Activated naive CD8-positive, alpha-beta T cell treated with anti-CD3 and anti-CD28 coated beads, Interleukin-2, amount 50 U/mL, for 16 hours (primary cell): ENCODE measurements at regions not wholly inside any gene's neighbourhood (a gene's known extent, or its start where the extent isn't known, plus 50 kb on each side); places are given as distances from the start of the nearest gene placed in this dataset.

Experiments used
- DNase-seq: peaks from one replicate; pipeline ENCODE4 v3.0.0-alpha.2; 2020; ENCODE audit warnings: low read depth, low spot score

DNA sequence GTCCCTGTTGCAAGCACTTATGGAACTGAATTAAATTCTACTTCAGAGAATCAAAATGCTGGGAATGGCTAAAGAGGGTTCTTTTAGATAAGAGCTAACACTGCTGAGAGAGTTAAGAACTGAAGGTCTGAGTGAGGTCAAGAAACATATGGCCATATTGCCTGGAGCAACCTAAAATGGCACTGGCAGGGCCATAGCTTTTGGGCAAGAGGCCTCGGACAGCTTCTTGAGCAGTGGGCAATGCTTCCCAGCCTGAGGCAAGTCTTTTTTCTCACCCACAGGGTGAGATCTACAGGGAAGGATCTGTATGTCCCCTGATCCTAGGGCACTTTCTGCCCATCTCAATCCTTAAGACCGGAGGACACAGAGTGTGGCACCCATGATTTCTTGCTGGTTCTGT, 244.6 kb upstream of the NT5C1B start:
- DNase-seq, result no peak

DNA sequence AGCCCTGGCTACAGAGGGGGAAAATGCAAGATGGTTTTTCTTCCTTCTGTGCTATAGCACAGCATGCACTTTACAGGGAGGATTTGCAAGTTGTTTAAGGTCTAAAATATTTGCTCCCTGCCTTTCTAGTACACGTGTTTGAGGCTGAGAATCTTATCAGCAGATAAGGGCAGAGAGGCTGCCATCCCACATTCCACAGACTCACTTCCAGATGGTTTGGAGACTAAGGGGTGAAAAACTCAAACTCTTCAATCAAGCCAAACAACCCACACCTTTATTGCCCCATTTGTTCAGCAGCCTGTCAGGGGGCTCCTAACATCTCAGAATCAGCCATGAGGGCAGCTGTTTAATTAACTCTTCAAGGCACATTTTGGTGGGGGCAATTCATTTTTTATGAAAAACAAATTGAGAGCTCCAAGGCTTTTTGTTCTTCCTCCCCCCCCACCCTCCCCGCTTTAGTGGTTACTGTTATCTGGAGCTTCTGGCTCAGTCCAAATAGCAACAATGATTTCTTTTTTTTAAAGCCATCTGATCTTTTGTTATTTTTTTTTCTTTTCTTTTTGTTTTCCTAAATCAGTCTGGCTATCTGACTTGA, 242.6 kb upstream of the NT5C1B start:
- DNase-seq, result no peak

DNA sequence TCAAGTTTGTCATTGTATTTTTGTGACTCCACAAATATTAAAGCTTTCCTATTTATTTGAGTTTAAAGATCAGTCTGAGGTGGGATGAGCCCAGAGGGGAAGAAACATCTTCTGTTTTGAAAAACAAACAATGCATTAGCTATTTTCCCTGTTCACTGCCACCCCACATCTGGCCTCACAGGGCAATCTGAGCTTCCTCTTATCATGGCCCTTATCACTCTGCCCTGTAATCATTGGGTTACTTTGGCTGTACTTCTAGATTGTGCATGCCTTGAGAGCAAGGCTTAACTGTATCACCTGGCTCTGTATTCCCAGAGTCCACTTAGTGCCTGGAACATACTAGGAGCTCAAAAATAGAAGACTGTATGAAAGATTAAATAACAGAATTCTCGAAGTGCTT, 241.6 kb upstream of the NT5C1B start:
- DNase-seq, result no peak

- DNase-seq, result no peak
Observed at GRCh38 chr2:18829976-18830375, 240.6 kb upstream of the NT5C1B start.

- DNase-seq, result no peak
Observed at GRCh38 chr2:18829251-18829902, 240.0 kb upstream of the NT5C1B start.

DNA sequence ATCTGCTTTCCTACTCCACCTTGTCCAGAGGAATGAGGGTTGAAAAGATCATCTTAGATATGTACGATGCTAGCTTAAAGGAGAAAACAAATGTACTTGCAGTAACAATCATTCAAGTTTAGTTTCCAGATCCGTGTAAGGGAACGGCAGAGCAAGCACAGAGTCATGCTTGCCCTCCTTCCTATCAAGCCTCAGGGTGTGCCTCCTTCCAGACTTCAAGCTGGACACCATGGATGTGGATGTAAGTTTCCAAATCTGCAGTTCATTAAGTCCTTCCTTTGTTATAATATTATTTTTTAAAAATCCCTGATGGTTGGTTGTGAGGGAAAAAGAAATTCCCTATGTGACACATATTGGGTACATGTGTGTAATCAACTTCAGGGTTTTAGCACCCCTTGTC, 238.9 kb upstream of the NT5C1B start:
- DNase-seq, result no peak

- DNase-seq, result no peak
Observed at GRCh38 chr2:18825838-18826237, 236.5 kb upstream of the NT5C1B start.

GRCh38 chr2:18824915-18825314, 235.5 kb upstream of the NT5C1B start:
- DNase-seq, result no peak

DNA sequence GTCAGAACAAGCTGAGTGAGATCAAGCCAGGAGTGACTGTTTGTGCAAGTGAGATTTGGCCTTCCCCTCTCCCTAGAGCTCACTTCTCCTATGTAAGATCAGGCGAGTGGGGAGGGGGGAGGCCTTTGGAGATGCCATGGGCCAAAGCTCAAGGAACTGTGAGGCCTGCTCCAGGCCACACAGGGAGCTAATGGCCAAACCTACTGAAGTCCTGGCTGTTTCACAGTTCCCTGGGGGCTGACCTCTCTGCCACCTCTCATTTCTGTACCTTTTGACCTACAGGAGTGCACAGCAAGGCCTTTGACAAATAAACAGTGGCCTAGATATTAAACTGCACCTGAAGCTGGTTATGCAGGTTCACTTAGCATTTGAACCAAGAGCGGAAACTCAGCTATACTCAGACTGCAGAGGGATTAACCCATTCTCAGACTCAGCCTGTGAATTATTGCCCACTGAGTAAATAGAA, 235.0 kb upstream of the NT5C1B start:
- DNase-seq, result no peak

- DNase-seq, result no peak
Observed at GRCh38 chr2:18821431-18821830, 232.1 kb upstream of the NT5C1B start.

- no peak for DNase-seq
Observed at GRCh38 chr2:18820966-18821365, 231.6 kb upstream of the NT5C1B start.

DNA sequence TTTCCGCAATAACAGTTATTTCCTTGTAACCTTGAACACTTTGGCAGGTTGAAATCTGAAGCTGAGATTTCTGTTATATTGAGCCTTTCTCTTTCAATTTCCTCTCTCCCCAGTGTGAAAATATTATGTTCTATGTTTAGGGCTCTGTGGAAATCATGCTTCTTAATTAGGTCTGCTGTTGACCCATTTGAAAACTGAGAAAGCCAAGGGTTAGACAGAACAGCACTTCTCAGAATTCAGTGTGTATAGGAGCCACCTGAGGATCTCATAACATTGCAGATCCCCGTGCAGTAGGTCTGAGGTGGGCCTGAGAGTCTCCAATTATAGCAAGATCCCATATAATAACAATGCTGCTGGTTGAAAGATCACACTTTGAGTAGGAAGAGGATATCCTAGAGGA, 230.2 kb upstream of the NT5C1B start:
- DNase-seq, result no peak

DNA sequence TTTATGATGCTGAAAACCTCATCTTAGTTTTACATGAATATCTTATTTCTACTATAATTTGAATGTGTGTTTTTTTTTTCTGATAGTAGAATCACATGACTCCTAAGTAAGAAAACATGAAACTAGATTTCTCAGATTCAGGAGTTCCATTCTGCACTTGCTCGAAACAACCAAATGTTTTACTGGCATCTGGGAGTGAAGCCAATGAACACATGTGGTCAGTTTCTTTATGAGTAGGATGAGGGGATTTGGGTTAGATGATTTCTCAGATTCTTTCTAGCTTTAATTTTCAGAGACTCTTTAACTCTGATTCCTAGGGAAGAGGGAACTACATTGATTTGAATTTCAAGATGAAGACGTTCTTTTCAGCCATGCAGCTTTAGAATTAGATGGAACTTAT, 225.0 kb upstream of the NT5C1B start:
- DNase-seq, result no peak

GRCh38 chr2:18804536-18804935, 215.2 kb upstream of the NT5C1B start:
- no peak for DNase-seq

DNA sequence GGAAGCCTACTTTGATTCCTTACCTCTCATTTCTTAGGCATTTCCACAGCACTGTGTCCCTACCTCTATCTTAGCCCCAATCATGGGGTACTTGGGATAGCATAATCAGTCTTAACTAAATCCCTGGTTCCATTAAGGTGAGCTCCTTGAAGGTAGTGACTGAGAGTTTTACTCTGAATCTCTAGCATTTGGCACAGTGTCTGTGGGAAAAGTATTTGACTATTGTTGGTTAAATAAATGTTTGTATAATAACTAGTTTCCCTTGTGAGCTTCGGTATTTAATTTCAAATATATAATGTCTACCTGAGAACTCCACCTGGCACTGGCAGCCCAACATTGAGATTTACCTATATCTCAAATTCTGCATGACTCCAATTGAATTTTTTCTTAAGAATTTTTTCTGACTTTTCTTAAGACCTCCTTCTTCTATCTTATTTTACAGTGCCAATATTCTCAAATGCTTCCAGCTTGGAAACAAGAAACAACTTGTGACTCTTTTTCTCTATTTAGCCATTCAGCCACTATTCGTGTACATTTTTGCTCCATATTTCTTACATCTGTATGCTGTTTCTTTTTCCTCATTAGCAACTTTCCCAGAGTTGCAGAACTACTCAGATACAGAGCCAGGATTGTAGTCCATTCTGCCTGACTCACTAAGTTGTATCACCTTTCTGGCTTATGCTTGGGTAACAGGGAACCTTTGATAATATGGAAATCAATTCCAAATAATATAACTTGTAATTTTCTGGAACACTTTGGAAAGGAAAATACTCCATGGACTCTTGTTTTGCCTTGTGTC, 214.0 kb upstream of the NT5C1B start:
- no peak for DNase-seq

DNA sequence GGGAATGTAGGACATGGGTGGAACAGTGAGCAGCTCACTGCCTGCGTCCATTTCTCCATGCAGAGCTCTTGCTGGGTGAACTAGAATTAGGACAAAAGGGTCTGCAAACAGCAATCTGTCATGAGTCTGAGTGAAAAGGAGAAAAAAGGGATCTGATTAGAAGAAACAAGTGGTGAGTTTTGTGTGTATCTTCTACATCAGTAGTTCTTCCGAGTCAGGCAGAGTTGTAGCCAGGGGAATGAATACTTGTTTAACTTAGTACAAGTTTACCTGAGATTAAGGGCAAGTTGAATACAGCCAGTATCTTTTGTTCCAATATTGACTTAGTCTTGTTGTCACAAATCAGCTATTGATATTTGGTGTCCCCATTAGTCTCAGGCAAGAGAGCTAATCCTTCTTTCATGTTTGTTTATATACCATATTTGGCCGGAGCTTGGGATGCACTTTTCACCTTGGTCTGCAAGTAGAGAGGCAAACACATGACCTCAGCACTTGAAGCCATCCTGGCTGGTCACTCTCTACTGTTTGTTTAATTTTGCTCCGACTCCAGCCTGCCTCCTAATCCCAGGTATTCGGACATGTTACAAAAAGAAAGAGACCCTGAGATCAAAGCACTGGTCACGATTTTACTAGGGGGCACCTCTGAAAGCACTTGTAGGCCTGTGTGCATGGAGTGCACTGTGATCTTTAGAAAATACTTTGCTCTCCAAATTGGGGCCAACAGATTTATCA, 211.0 kb upstream of the NT5C1B start:
- no peak for DNase-seq

DNA sequence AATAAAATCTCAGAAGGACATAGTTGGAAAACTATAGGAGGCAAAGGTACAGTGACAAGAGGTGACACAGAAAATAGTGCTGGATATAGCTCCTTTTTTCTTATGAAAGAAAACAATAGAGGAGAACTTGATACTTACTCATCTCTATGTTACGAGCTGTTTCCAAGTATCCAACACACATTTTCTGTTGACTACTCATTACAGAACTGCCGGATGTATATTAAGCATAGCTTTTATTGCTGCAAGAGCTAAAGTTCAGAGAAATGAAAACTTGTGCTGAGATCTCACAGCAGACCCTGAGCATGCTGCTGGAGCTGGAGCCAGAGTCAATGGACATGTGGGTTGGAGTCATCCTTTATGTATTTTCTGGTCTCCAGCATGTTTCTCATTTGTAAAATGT, 210.0 kb upstream of the NT5C1B start:
- no peak for DNase-seq

DNA sequence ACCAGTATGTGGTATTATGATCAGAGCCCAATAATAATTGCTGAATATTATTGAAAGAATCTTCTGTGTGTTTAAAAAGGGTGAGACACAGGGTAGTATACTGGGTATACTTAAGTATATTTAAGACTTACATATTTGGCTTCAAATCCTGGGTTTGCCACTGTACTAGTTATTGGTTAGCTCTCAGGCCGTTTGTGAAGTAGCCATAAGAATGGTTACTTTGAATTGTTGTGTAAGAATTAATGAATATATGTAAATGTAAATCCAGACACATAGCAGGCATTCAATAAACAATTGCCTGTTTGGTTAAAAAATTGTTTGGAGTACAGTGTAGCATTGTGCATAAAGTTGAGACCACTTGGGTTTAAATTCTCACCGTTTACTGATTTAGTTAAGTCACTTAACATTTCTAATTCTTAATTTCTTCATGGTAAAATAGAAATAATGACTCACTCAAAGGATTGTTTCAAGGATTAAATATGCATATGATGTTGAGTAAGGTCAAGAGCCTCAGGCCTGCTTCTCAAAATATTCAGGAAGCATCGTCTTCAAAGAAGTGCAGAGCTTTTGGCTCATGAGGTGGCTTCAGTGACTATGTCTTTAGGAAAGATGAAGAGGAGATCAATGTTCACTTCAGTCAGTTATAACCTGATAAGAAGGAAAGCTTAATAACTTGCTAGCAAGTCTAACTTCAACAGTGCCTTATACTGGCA, 207.9 kb upstream of the NT5C1B start:
- DNase-seq, result no peak

- no peak for DNase-seq
Observed at GRCh38 chr2:18795906-18796305, 206.5 kb upstream of the NT5C1B start.

DNA sequence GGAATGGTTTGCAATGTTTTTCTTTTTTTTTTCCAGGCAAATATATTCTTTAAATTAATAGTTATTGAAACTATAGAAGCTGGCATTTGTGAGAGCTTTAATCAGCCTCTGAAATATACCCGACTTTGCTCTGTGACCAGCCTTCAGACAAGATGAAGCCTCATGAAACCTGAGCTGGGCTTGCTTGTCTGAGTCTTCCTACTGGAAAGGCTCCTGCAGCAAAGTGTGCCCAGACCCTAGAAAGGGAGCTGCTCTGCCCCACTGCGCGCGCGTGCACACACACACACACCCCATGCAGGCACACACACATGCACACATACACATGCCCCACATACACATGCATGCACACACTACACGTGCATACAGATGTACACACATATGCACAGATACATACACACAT, 203.3 kb upstream of the NT5C1B start:
- DNase-seq, result no peak

- no peak for DNase-seq
Observed at GRCh38 chr2:18792226-18792629, 202.9 kb upstream of the NT5C1B start.
